ENCODE measurements at regions not wholly inside any gene's neighbourhood (a gene's known extent, or its start where the extent isn't known, plus 50 kb on each side); places are given as distances from the start of the nearest gene placed in this dataset.

DNA sequence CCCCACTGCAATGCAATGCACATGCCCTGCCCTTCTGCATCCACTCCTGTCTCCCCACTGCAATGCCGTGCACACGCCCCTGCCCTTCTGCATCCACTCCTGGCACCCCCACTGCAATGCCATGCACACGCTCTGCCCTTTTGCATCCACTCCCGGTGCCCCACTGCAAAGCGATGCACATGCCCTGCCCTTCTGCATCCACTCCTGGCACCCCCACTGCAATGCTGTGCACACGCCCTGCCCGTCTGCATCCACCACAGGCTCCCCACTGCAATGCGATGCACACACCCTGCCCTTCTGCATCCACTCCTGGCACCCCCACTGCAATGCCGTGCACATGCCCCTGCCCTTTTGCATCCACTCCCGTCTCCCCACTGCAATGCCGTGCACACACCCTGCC, 98.1 kb downstream of the KCTD15 start:
- no peak for ATAC-seq
- intact Hi-C loops (cut with DNase I) = no loop called here
- no peak for DNase-seq (ENCODE audit: missing footprints)

DNA sequence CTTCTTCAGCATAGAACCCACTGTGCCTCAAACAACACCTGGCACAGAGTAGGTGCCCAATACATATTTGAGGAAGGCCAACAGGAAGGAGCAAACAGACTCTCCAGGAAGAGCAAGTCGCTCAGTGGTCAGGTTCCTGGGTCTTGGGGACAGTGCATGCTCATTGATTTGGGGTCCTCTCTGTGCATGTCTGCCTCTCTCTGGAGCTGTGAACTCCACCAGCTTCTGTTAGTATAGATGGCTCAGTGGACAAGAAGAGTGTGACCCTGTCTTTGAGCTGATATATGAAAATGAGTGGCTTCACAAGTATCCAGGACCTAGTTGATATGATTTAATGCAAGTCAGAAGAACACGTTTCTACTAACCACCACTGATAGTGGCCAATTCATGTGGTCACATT, 98.7 kb downstream of the KCTD15 start:
- ATAC-seq (no peak), DNase-seq (ENCODE audit: missing footprints) (no peak)
- intact Hi-C loops (cut with DNase I) = no loop called here

DNA sequence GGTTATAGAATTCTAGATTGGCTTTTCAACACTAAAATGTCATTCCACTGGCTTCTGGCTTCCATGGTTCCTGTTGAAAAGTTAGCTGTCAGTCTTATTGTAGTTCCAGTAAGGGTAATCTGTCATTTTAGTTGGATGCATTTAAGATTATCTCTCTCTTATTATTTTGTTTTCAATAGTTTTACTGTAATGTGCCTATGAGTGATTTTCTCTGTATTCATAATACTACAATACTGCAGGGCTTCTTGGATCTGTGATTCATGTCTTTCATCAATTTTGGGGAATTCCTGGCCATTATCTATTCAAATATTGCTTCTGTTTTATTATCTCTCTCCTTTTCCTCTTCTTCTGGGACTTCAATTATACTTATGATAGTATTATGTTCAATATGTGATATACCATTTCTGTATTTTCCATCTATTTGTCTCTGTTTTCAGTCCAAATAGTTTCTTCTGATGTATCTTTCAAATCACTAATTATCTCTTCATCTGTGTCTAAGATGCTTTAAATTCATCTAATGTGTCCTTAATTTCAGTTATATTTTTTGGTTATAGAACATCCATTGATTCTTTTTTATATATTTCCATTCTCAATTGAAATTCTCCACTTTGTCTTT, 101.5 kb downstream of the KCTD15 start:
- DNase-seq (ENCODE audit: missing footprints) (no peak), ATAC-seq (no peak)
- intact Hi-C loops (cut with DNase I) = no loop called here

DNA sequence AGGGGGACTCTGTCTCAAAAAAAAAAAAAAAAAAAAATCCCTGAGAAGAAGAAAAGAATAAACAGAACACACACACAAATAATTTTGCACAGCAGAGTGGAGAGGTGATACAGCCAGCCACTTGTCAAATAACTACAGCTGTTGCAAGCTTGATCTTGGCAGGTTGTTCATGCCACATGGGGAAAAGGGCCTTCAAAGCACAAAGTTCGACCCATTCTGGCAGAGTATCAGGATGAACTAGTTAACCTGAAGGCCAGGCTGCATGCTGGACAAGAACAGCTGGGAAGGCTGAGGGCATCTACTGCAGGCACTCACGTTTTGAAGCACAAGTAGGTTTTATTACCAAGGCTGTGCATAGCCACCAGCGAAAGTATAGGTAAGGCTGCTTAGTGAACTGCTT, 104.1 kb downstream of the KCTD15 start:
- intact Hi-C loops (cut with DNase I) = no loop called here
- ATAC-seq (no peak), DNase-seq (ENCODE audit: missing footprints) (no peak)

DNA sequence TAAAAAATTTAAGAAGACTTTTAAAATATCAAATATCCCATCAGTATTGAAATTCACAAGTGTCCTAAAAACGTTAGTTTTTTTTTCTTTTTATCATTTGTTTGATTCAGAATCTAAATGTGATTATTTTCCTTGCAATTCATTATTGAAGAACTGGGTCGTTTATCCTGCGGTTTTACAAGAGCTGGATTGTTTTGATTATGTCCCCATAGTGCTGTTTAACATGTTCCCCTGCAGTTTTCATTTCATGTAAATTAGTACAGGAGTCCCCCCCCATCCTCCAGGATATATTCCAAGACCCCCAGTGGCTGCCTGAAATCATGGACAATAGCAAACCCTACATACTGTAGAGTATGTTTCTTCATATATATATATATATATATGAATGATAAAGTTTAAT, 105.7 kb downstream of the KCTD15 start:
- intact Hi-C loops (cut with DNase I) = no loop called here
- ATAC-seq (no peak), DNase-seq (ENCODE audit: missing footprints) (no peak)

DNA sequence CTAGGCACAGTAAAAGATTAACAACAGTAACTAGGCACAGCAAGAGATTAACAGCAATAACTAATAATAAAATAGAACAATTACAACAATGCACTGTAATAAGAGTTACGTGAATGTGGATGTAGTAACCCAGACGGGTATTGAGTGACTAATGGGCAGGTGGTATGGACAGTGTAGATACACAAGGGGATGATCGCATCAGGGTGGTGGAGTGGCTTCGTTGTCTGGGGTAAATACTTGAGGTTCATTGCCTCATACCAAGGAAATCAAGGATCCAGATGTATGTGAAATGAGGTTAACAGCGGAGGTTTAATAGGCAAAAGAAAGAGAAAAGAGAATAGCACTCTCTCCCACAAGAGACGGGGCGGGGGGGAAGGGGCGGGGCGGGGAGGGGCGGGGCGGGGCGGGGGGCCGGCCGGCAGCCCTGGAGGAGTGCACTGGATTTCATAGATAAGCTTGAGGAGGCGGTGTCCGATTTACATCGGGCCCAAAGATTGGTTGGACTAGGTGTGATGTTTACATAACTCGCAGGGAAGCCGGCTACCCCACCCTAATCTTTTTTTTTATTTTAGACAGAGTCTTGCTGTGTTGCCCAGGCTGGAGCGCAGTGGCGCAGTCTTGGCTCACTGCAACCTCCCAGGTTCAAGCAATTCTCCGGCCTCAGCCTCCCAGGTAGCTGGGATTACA, 106.3 kb downstream of the KCTD15 start:
- no peak for ATAC-seq
- no peak for DNase-seq (ENCODE audit: missing footprints)
- intact Hi-C loops (cut with DNase I) = no loop called here

DNA sequence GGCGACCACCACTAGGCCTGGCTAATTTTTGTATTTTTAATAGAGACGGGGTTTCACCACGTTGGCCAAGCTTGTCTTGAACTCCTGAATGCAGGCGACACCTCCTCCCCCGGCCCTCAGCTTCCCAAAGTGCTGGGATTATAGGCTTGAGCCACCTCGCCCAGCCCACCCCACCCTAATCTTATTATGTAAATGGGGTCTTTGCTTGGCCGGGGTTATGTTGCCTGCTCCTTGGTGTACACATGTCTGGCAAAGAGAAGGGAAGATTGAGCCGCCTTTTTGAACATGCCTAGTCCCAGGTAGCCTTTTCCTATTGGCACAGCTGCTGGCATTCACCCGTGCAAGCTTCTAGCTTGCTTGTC, 106.8 kb downstream of the KCTD15 start:
- no peak for ATAC-seq
- no peak for DNase-seq (ENCODE audit: missing footprints)
- intact Hi-C loops (cut with DNase I) = no loop called here

DNA sequence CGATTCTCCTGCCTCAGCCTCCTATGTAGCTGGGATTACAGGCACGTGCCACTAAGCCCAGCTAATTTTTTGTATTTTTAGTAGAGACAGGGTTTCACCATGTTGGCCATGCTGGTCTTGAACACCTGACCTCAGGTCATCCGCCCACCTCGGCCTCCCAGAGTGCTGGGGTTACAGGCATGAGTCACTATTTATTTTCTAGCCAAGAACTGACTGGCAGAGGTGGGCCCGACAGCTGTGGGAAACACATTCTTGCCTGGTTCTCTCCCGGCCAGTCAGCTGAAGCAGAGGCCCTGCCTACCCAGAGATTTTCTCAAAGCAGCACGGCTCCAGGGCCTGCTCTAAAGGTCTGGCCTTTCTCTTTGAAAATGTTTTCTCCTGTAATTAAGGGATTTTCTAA, 108.0 kb downstream of the KCTD15 start:
- intact Hi-C loops (cut with DNase I) = loop anchor here (1.0 to 5.0 kb wide), 3 partner anchors 87 to 109 kb away; no protein-coding TSS in a partner anchor
- DNase-seq (ENCODE audit: missing footprints) (no peak), ATAC-seq (no peak)

DNA sequence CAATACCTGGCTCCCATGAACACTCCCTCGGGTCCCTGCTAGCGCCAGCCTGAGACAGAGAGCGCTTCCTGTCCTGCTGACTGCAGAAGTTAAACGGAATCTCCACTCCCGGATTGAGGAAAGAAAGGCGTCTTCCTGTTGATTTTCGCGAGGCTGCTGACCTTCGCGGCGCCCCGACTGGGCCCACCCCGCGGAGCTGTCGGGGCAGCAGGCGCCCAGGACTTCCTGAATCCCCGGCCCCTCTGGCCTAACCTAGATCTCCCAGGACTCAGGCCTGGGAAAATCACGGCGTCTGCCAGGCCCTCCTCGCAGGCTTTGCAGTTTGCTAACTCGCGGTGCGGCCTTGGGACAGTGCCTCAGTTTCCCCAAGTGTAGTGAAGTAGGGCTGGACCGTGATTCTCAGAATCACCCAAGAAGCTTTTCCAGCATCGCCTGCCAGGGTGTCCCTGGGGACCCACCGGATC, 108.8 kb downstream of the KCTD15 start:
- ATAC-seq (peak; percentile 39), DNase-seq (ENCODE audit: missing footprints) (no peak)
- intact Hi-C loops (cut with DNase I) = loop anchor here (1.0 to 5.0 kb wide), 3 partner anchors 88 to 110 kb away; no protein-coding TSS in a partner anchor

DNA sequence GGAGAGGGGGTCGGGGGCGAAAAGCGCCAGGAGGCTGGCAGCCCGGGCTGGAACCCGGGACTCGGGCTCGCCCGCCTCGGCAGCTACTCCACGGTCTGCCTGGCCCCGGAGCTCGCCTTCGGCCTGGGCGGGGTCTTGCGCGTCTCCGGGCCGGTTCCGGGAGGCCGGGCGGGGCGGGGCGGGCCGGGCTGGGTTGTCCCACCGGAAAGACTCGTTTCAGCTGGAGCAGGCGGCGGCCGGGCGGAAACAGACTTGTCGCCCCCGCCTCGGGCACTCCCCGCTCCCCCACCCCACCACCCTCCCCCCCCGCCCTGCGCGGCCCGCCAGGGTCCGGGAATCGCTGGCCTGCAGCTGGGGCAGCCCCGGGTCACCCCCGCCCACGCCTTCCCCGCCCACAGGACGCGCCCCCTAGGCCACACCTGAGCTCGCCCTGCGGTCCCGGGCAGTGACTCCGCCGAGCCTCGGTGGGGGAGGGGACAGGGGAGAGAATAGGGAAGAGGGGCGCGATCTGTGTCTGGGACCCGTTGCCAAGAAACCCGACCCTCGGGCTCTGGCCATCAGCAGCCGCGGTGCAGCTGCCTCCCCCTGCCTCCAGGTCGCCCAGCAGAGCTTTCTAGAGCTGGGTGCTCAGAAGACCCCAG, 109.4 kb downstream of the KCTD15 start:
- DNase-seq (ENCODE audit: missing footprints) (peak; percentile 85), ATAC-seq (peak; percentile 90)
- intact Hi-C loops (cut with DNase I) = loop anchor here (1.0 to 5.0 kb wide), 4 partner anchors 22 to 111 kb away; no protein-coding TSS in a partner anchor

DNA sequence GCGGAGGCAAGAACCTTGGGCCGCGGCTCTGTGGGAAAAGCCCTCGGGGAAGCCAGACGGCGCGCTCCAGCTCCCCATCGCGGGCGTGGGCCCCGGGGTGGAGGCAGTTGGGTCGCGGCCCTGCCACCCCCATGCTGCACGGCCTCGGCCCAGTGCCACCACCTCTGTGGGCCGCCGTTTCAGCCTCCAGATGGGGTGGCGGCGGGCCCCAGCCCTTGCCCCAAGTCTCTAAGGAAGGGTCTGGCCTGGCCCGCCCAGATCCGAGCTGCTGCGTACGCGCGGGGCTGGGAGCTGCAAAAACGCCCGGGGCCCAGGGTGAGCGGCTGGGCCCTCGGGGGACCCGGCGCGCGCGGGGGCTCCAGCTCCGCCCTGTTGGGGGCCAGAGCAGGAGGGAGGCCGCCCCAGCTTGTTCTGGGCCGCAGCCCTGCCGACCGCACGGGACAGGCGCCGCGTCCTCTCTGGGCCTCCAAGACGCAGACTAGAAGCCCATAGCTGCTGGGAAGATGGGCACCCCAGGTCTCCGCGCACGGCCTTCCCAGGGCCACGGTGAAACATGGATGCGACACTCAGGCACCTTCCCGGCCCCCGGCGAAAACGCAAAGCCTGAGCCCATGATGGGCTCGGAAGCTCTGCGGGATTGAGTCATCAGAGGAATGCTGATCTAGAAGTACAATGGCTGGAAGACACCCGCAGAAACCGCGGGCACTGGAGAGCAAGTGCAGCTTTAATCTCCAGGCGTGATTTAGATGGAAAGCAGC, 110.1 kb downstream of the KCTD15 start:
- peak; percentile 38 for ATAC-seq
- intact Hi-C loops (cut with DNase I) = loop anchor here (1.0 to 5.0 kb wide), 3 partner anchors 22 to 91 kb away; no protein-coding TSS in a partner anchor
- DNase-seq (ENCODE audit: missing footprints) = no peak

DNA sequence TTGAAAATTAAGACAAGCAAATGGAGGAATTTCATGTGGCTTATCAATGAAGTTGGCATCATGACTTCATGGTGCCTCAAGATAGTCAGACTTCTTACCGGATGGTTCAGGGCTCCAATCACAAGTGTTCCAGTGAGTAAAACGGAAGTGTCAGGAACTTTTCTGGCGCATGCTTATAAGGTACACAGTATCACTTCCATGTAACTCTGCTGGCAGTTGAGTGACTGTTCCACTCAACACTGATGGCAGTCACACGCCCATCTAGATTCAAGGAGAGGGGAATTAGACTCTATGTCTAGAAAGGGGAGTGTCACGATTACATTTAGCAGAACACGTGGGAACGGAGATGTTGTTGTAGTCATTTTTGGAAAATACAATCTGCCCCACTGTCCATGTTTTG, 114.3 kb downstream of the KCTD15 start:
- ATAC-seq = no peak
- intact Hi-C loops (cut with DNase I) = no loop called here
- DNase-seq (ENCODE audit: missing footprints) = no peak

DNA sequence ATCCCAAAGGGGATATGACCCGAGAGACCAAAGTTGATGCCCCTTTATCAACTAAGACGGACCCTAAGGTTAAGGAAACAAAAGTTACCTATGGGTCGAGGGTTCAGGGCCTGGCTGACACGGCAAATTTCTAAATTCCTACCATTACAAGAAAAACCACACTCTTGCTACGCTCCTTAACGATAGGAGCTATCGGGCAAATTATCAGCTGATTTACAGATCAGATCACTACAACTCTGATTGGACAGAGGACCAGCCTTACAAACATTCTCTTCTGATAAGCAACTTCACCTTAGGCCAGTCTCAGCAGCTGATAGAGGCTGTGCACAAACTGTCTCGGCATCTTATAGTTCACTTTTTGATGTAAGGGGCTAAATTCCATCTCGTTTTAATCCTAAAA, 117.9 kb downstream of the KCTD15 start:
- ATAC-seq (no peak), DNase-seq (ENCODE audit: missing footprints) (no peak)
- intact Hi-C loops (cut with DNase I) = no loop called here

DNA sequence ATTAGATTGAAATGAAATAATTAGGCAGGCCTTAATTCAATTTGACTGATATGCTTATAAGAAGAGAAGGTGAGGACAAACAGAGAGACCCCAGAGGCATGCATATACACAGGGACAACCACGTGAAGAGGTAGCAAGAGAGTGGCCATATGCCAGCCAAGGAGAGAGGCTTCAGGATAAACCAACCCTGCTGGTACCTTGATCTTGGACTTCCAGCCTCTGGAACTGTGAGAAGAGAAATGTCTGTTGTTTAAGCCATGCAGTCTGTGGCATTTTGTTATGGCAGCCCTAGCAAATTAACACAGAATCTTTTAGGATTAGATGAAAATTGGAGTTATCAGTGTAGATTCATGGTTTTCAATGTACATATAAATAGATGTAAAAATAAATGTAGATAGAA, 120.1 kb downstream of the KCTD15 start:
- no peak for ATAC-seq
- intact Hi-C loops (cut with DNase I) = no loop called here
- no peak for DNase-seq (ENCODE audit: missing footprints)

DNA sequence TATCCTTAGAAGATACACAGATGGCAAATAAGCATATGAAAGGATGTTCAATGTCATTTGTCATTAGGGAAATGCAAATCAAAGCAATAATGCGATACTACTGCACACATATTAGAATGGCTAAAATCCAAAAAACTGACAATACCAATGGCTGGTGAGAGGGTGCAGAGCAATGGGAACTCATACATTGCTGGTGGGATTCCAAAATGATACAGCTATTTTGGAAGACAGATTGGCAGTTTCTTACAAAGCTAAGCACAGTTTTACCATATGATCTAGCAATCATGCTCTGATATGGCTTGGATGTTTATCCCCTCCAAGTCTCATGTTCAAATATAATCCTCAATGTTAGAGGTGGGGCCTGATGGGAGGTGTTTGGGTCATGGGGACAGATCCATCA, 122.6 kb downstream of the KCTD15 start:
- intact Hi-C loops (cut with DNase I) = no loop called here
- ATAC-seq = no peak
- no peak for DNase-seq (ENCODE audit: missing footprints)

DNA sequence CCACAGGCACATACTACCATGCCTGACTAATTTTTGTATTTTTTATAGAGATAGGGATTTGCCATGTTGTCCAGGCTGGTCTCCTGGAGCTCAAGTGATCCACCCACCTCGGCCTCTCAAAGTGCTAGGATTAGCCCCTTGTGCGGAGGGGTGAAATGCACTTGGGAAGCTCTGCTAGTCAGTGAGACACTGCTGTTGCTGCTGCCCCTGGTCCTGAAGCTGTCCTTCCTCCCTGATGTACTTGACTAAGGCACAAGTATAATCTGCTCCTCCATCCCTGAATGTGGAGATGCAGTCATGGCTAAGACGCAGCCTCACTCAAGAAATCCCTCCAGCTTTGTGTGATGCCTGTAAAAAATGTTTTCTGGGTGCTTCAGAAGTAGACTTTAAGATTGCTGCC, 124.5 kb downstream of the KCTD15 start:
- DNase-seq (ENCODE audit: missing footprints) = no peak
- intact Hi-C loops (cut with DNase I) = no loop called here
- ATAC-seq = no peak

DNA sequence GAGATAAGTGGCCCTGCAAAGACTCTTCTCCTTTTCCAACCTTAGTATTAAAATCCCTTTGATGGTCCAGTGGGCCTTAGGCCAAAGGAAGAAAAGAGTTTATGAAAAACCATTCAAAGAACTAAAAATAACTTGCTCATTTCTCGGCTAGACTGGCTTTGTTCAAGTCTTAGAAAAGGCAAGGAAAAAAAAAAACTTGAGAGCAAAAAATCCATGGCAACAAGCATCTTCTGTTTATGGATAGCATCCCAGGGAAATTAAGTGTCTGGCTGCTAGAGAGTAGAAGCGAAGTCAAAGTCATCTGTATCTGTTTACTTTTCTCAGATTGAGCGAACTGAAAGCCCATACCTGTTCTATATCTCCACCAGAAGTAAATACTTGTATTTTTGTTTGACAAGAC, 129.6 kb downstream of the KCTD15 start:
- no peak for DNase-seq (ENCODE audit: missing footprints)
- intact Hi-C loops (cut with DNase I) = no loop called here
- ATAC-seq = no peak

DNA sequence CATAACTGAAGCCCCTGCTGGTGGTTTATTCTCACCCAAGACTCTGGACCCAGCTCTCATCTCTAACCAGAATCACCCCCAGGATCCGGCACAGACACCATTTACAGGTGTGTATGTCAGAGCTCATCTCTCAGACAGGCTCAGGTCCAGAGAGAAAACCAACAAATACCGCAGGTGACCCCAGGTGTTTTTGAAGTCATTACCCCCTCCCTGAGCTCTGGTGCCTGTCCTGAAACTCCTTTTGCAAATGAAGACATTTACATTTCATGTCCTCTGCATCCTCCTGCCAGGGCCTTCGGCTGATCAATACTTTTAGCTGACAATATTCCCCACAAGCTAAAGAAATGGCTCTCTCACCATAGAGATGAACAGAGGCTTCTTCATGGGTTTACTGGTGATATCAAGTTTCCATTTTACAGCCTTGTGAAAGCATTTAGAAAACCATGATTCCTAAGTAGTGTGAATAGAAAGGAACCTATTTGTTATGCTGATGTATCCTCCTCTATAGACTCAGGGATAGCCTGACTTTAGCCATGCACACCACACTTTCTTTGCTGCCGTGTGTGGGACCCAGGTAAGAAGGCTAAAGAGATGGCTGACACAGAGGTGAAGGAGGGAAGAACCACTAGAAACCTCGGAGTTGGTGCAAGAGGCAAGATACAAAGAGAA, 131.3 kb downstream of the KCTD15 start:
- intact Hi-C loops (cut with DNase I) = no loop called here
- ATAC-seq = no peak

DNA sequence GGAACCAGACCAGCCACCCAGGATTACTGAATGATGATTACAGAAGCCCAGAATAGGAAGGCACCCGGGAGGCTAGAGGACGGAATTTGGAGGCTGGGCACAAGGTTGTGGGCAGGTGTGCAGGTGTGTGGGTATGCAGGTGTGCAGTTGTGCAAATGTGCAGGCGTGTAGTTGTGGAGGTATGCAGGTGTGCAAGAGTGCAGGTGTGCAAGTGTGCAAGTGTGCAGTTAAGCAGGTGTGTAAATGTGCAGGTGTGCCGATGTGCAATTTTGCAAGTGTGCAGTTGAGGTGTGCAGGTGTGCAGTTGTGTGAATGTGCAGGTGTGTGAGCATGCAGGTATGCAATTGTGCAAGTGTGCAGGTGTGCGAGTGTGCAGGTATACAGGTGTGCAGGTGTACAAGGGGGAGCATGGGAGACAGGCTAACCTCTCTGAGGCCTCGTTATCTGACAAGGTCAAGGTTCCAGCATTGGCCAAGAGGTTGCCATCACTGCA, 131.8 kb downstream of the KCTD15 start:
- DNase-seq (ENCODE audit: missing footprints) (no peak), ATAC-seq (no peak)
- intact Hi-C loops (cut with DNase I) = no loop called here

More for the DNA sequence above, 131.3 kb downstream of the KCTD15 start:
- DNase-seq (ENCODE audit: missing footprints) = no peak

Measured in Right ventricle myocardium inferior (tissue), 1 donor.